Nephron (organoid): ENCODE measurements at regions not wholly inside any gene's neighbourhood (a gene's known extent, or its start where the extent isn't known, plus 50 kb on each side); places are given as distances from the start of the nearest gene placed in this dataset.
A peak's percentile ranks its signal among the peaks of the same experiment; 100 is the strongest.

Source experiments
- H3K27ac Mint-ChIP-seq, 3 experiments: 2 replicates each; pipeline ENCODE4 v1.8.0; 2020; ENCODE audit warnings: mixed read lengths in 3 of 3, mild to moderate bottlenecking in 2 of 3, moderate library complexity in 1 of 3
- H3K27me3 Mint-ChIP-seq: 2 replicates; pipeline ENCODE4 v1.8.0; 2021; ENCODE audit warnings: low read depth, mild to moderate bottlenecking, moderate library complexity, mixed read lengths
- H3K36me3 Mint-ChIP-seq: 2 replicates; pipeline ENCODE4 v1.8.0; 2020; ENCODE audit warnings: low read depth, mixed read lengths
- H3K4me1 Mint-ChIP-seq: 2 replicates; pipeline ENCODE4 v1.8.0; 2020; ENCODE audit warnings: mixed read lengths
- H3K4me3 Mint-ChIP-seq, 3 experiments: 2 replicates each; pipeline ENCODE4 v1.8.0; 2020; ENCODE audit warnings: mild to moderate bottlenecking in 3 of 3, mixed read lengths in 3 of 3, moderate library complexity in 2 of 3
- H3K9me3 Mint-ChIP-seq: 2 replicates; pipeline ENCODE4 v1.8.0; 2020; ENCODE audit warnings: mixed read lengths
- TF ChIP-seq, protein P1 (sequence below), 3 experiments: fragments of 200-600 bp; sonication (generic); IDR thresholded peaks; one replicate each; pipeline ENCODE4 v1.5.0; 2021; ENCODE audit warnings: antibody characterized with exemption in 3 of 3; ENCODE audit not compliant: unreplicated experiment in 3 of 3

GRCh38 chr5:91562922-91563321 lies 179.8 kb upstream of the ARRDC3 start:
- Mint-ChIP-seq H3K4me1 (no peaks in the 10 kb centered on the region), H3K9me3 (peaks cover 40% of the 10 kb centered on the region), H3K27ac (no peak overlapping the region)

DNA sequence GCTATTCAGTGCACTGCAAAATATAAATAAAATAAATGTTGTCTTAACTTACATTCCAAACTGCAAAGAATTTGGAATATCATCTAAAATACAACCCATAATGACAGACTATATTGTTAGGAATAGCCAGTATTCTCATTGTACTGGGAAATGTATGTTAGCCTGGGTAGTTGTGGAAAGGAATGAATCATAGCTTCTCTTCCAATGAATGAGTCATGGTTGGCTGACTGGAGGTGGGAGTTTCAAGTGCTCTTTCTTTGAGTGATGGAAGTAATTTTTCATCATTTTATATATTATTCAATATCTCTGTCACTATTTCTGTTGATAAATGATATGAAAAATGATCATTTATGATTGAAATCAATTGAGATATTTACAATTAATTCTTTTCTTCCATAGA lies 158.6 kb upstream of the ARRDC3 start:
- H3K9me3 Mint-ChIP-seq: peaks cover 10% of the 10 kb centered on the region
- TF ChIP-seq, protein P1, sequence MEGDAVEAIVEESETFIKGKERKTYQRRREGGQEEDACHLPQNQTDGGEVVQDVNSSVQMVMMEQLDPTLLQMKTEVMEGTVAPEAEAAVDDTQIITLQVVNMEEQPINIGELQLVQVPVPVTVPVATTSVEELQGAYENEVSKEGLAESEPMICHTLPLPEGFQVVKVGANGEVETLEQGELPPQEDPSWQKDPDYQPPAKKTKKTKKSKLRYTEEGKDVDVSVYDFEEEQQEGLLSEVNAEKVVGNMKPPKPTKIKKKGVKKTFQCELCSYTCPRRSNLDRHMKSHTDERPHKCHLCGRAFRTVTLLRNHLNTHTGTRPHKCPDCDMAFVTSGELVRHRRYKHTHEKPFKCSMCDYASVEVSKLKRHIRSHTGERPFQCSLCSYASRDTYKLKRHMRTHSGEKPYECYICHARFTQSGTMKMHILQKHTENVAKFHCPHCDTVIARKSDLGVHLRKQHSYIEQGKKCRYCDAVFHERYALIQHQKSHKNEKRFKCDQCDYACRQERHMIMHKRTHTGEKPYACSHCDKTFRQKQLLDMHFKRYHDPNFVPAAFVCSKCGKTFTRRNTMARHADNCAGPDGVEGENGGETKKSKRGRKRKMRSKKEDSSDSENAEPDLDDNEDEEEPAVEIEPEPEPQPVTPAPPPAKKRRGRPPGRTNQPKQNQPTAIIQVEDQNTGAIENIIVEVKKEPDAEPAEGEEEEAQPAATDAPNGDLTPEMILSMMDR (IDR thresholded peaks at IDR 0.05; ENCODE audit: unreplicated experiment in 3 of 3): no peak
- no peaks in the 10 kb centered on the region for H3K27me3 Mint-ChIP-seq
- H3K36me3 Mint-ChIP-seq: peaks cover 4% of the 10 kb centered on the region
- no peak overlapping the region for H3K27ac Mint-ChIP-seq
- peaks cover 7% of the 10 kb centered on the region for H3K4me1 Mint-ChIP-seq
- H3K4me3 Mint-ChIP-seq: no peak overlapping the region

More at GRCh38 chr5:91562922-91563321, 179.8 kb upstream of the ARRDC3 start:
- TF ChIP-seq, protein P1 (IDR thresholded peaks at IDR 0.05; ENCODE audit: unreplicated experiment in 3 of 3): no peak
- Mint-ChIP-seq H3K4me3 (no peak overlapping the region), H3K27me3 (no peaks in the 10 kb centered on the region), H3K36me3 (no peaks in the 10 kb centered on the region)

- H3K36me3 Mint-ChIP-seq: no peaks in the 10 kb centered on the region
- H3K27me3 Mint-ChIP-seq: no peaks in the 10 kb centered on the region
- TF ChIP-seq, protein P1 (IDR thresholded peaks at IDR 0.05; ENCODE audit: unreplicated experiment in 3 of 3): no peak
- H3K4me3 Mint-ChIP-seq: no peak overlapping the region
- no peaks in the 10 kb centered on the region for H3K9me3 Mint-ChIP-seq
- peaks cover 18% of the 10 kb centered on the region for H3K4me1 Mint-ChIP-seq
- no peak overlapping the region for H3K27ac Mint-ChIP-seq
Observed at GRCh38 chr5:91538179-91538578, 155.1 kb upstream of the ARRDC3 start.

GRCh38 chr5:91535499-91535898 lies 152.4 kb upstream of the ARRDC3 start:
- H3K9me3 Mint-ChIP-seq: no peaks in the 10 kb centered on the region
- TF ChIP-seq, protein P1 (IDR thresholded peaks at IDR 0.05; ENCODE audit: unreplicated experiment in 3 of 3): no peak
- H3K4me3 Mint-ChIP-seq: no peak overlapping the region
- peak overlapping the region in 1 of 3 experiments; percentile 70 for H3K27ac Mint-ChIP-seq
- no peaks in the 10 kb centered on the region for H3K36me3 Mint-ChIP-seq
- H3K27me3 Mint-ChIP-seq: no peaks in the 10 kb centered on the region
- H3K4me1 Mint-ChIP-seq: peaks cover 22% of the 10 kb centered on the region

DNA sequence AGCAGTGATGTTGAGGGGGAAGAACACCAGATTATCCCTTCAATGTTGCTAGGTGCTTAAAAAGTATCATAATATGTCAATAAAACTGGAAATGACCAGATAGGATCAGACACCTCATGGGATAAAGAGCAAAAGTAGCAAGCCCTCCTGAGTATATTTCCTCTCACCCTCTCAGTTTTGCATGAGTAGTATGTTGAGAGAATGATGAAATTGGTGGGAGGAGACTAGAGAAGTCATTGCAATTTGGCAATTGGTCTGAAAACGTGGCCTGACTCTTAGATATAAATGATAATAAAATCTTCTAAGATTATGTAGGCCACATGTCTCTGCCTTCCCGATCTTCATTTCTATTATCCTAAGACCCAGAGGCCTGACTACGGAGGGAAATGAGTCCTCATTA lies 151.2 kb upstream of the ARRDC3 start:
- Mint-ChIP-seq H3K9me3 (no peaks in the 10 kb centered on the region), H3K36me3 (no peaks in the 10 kb centered on the region), H3K4me3 (no peak overlapping the region), H3K27me3 (no peaks in the 10 kb centered on the region), H3K4me1 (peaks cover 22% of the 10 kb centered on the region), H3K27ac (no peak overlapping the region)
- TF ChIP-seq, protein P1 (IDR thresholded peaks at IDR 0.05; ENCODE audit: unreplicated experiment in 3 of 3): no peak

DNA sequence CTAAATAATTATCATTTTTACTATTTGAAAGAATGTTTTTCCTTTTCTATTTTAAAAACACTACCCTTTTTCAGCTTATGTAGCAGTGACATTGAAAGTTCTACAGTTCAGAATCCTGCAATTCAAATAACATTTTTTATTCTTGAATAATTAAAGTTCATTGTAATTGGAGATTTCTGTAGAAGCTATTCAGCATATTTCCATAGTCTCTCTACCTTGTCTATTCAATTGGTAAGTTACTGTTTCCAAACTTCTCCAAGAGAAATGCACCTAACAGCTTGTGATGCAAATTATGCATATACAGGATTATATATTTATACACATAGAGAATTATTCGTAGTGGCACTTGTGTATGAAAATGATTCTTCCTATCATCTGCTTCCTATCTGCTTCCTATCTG lies 149.7 kb upstream of the ARRDC3 start:
- TF ChIP-seq, protein P1 (IDR thresholded peaks at IDR 0.05; ENCODE audit: unreplicated experiment in 3 of 3): no peak
- Mint-ChIP-seq H3K4me1 (peaks cover 18% of the 10 kb centered on the region), H3K36me3 (no peaks in the 10 kb centered on the region), H3K4me3 (no peak overlapping the region), H3K27ac (no peak overlapping the region), H3K9me3 (no peaks in the 10 kb centered on the region), H3K27me3 (no peaks in the 10 kb centered on the region)
